ENCODE measurements at regions not wholly inside any gene's neighbourhood (a gene's known extent, or its start where the extent isn't known, plus 50 kb on each side); places are given as distances from the start of the nearest gene placed in this dataset.

DNA sequence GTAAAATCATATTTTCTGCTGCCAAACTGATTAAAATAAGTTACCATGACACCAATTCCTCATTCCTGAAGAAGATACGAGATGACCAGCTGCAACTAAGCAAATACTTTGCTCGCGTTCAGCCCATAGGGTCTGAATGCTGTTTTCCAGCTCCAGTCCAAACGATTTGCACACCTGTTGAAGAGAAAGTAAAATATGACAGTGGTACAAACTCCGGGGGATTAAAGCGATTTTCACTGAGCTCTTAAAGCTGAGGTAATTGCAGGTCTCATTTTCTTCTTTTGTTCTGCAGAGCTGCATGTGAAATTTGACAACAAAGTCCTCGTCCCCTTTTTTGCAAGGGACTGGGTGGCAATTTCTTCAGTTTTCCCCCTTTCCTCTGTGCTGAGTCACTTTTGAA, 118.4 kb downstream of the NR2F2 start:
- H3K27me3 ChIP-seq: peaks cover 0 to 8% (median 0%) of the 10 kb centered on the region in 3 donors
- H3K9me3 ChIP-seq: no peaks in the 10 kb centered on the region
- no peak for TF ChIP-seq POLR2A (IDR thresholded peaks at IDR 0.05)
- TF ChIP-seq, protein P1, sequence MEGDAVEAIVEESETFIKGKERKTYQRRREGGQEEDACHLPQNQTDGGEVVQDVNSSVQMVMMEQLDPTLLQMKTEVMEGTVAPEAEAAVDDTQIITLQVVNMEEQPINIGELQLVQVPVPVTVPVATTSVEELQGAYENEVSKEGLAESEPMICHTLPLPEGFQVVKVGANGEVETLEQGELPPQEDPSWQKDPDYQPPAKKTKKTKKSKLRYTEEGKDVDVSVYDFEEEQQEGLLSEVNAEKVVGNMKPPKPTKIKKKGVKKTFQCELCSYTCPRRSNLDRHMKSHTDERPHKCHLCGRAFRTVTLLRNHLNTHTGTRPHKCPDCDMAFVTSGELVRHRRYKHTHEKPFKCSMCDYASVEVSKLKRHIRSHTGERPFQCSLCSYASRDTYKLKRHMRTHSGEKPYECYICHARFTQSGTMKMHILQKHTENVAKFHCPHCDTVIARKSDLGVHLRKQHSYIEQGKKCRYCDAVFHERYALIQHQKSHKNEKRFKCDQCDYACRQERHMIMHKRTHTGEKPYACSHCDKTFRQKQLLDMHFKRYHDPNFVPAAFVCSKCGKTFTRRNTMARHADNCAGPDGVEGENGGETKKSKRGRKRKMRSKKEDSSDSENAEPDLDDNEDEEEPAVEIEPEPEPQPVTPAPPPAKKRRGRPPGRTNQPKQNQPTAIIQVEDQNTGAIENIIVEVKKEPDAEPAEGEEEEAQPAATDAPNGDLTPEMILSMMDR (IDR thresholded peaks at IDR 0.05 in 4 of 5, conservative IDR thresholded peaks at IDR 0.05 in 1 of 5): no peak
- H3K4me1 ChIP-seq: no peaks in the 10 kb centered on the region
- intact Hi-C loops (cut with DNase I; ENCODE audit: low total_unique reads) (no loop called here), in situ Hi-C loops (cut with MboI; ENCODE audit: low sequenced_read_pairs in 4 of 4) (no loop called here)
- no peak overlapping the region for H3K27ac ChIP-seq
- no peak for ATAC-seq
- no peak overlapping the region for H3K4me3 ChIP-seq
- DNase-seq: no peak
- no peaks in the 10 kb centered on the region for H3K36me3 ChIP-seq

DNA sequence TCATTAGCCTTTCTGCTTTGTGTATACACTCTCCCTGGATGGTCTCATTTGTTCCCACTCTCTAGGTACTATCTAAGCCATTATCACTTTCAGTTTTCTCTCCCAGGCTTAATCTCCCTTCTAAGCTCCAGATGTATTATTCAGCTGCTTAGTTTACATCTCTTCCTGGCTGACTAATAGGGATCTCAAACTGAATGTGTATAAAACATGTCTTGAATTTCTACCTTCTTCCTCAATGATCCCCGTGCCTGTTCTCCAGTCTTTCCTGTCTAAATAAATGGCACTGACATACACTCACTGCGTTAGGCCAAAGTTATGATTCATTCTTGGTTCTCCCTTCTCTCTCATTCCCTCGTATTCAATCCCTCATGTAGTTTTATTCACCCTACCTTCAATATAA, 127.3 kb downstream of the NR2F2 start:
- DNase-seq (no peak), ATAC-seq (no peak)
- intact Hi-C loops (cut with DNase I; ENCODE audit: low total_unique reads) (no loop called here), in situ Hi-C loops (cut with MboI; ENCODE audit: low sequenced_read_pairs in 4 of 4) (no loop called here)
- no peak overlapping the region for H3K4me3 ChIP-seq
- TF ChIP-seq POLR2A (IDR thresholded peaks at IDR 0.05): no peak
- TF ChIP-seq, protein P1 (IDR thresholded peaks at IDR 0.05 in 4 of 5, conservative IDR thresholded peaks at IDR 0.05 in 1 of 5): no peak
- no peak overlapping the region for H3K27ac ChIP-seq
- no peaks in the 10 kb centered on the region for H3K27me3 ChIP-seq
- H3K9me3 ChIP-seq: no peaks in the 10 kb centered on the region
- no peaks in the 10 kb centered on the region for H3K36me3 ChIP-seq
- H3K4me1 ChIP-seq: no peaks in the 10 kb centered on the region

DNA sequence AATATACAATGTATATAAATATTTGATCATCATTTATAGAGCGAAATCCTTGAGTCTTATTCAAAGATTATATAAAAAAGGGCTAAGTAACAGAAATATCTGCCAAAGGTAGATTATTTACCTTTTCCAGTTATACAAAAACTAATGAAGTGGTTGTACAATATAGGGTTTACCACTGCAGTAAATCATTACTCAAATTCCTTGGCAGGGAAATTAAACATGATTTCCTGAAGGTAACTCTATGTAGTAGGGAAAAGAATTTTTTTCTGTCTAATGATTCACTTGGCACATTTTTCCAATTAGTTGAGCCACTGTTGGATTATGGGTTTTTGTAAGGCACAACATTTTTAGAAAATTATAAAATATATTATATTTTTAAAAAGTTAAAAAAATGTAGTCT, 129.6 kb downstream of the NR2F2 start:
- no peaks in the 10 kb centered on the region for H3K27me3 ChIP-seq
- TF ChIP-seq, protein P1 (IDR thresholded peaks at IDR 0.05 in 4 of 5, conservative IDR thresholded peaks at IDR 0.05 in 1 of 5): no peak
- TF ChIP-seq POLR2A (IDR thresholded peaks at IDR 0.05): no peak
- H3K4me1 ChIP-seq: no peaks in the 10 kb centered on the region
- H3K4me3 ChIP-seq: no peak overlapping the region
- H3K27ac ChIP-seq: no peak overlapping the region
- ATAC-seq: no peak
- in situ Hi-C loops (cut with MboI; ENCODE audit: low sequenced_read_pairs in 4 of 4): no loop called here
- H3K36me3 ChIP-seq: no peaks in the 10 kb centered on the region
- intact Hi-C loops (cut with DNase I; ENCODE audit: low total_unique reads): no loop called here
- DNase-seq: no peak
- H3K9me3 ChIP-seq: no peaks in the 10 kb centered on the region

DNA sequence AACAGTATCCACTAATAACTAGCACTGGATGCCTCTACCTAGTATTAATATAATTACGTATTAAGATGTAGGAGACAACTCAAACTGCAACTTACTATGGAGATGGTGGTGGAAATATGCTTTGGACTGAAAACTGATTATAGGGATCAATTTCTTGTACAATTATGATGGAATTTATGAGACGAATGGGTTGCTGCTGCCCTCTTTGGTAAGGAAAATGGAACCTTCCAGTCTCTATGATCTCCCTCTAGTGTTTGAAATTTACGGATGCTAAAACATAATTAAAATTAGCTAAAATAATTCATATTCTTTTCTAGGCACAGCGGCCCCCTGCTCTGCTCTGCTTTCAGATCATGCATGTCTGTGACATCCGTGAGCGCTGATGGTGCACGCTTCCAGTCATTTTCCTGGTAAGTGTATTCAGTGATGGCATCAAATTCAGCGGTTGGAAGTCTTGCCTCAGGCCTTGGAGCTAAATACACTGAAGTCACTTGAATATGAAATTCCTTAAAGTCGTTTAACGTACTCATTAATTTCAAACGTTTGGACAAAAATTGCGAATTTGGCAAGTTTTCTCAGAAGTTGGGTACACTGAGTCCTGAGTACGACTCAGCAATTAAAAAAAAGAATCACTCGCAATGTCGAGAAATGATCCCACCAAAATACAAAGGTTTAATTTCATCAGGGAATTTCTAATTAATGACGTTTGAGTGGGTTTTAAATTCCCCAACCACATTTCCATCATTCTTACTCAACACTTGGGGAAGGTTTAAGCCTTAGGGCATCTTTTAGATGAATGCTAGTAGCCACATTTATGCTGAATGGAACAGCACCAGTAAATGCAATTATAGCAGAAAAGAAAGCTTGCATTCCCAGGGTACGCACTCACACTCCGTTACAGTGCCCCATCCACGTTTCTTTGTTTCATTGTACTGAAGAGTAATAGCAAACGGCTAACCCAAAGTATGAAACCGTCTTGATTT, 132.6 kb downstream of the NR2F2 start:
- no peak overlapping the region for H3K4me3 ChIP-seq
- in situ Hi-C loops (cut with MboI; ENCODE audit: low sequenced_read_pairs in 4 of 4): no loop called here
- DNase-seq: no peak

More for the DNA sequence above, 132.6 kb downstream of the NR2F2 start:
- no peak for ATAC-seq
- TF ChIP-seq, protein P1 (IDR thresholded peaks at IDR 0.05 in 4 of 5, conservative IDR thresholded peaks at IDR 0.05 in 1 of 5): no peak
- no peak for TF ChIP-seq POLR2A (IDR thresholded peaks at IDR 0.05)
- Histone ChIP-seq H3K4me1 (no peaks in the 10 kb centered on the region), H3K36me3 (no peaks in the 10 kb centered on the region), H3K27me3 (no peaks in the 10 kb centered on the region), H3K9me3 (no peaks in the 10 kb centered on the region), H3K27ac (no peak overlapping the region)
- intact Hi-C loops (cut with DNase I; ENCODE audit: low total_unique reads): no loop called here

All from gastrocnemius medialis (tissue), 4 donors.